ENCODE measurements at regions not wholly inside any gene's neighbourhood (a gene's known extent, or its start where the extent isn't known, plus 50 kb on each side); places are given as distances from the start of the nearest gene placed in this dataset.

GRCh38 chr2:19543663-19544383, 185.4 kb upstream of the OSR1 start:
- DNase-seq (ENCODE audit: insufficient read length, low spot score) (no peak), FAIRE-seq (no peak)

GRCh38 chr2:19542796-19543662, 184.6 kb upstream of the OSR1 start:
- DNase-seq (ENCODE audit: insufficient read length, low spot score) (no peak), FAIRE-seq (no peak)
- no peak for TF ChIP-seq CTCF (IDR thresholded peaks at IDR 0.05; ENCODE audit: insufficient read depth, missing control alignments)

More at GRCh38 chr2:19543663-19544383, 185.4 kb upstream of the OSR1 start:
- TF ChIP-seq CTCF (IDR thresholded peaks at IDR 0.05; ENCODE audit: insufficient read depth, missing control alignments), result no peak

DNA sequence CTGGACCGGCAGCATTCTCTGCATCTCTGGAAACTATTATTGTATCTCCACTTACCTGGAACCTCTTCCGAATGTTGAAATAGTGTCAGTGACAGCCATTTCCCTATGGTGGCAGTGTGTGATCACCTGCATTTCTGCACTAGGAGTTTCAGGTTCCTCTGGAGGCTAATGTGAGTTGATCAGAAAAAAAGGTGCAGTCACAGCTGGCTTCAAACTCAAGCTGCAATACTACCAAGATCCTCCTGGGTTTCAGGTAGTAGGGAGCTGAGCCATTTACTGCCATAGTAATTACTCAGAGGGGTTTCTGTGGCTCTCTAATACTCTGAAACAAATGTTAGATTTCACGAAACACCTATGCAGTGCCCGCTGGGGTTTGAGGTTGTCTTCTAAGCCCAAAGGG, 183.5 kb upstream of the OSR1 start:
- DNase-seq (ENCODE audit: insufficient read length, low spot score) (no peak), FAIRE-seq (no peak)

DNA sequence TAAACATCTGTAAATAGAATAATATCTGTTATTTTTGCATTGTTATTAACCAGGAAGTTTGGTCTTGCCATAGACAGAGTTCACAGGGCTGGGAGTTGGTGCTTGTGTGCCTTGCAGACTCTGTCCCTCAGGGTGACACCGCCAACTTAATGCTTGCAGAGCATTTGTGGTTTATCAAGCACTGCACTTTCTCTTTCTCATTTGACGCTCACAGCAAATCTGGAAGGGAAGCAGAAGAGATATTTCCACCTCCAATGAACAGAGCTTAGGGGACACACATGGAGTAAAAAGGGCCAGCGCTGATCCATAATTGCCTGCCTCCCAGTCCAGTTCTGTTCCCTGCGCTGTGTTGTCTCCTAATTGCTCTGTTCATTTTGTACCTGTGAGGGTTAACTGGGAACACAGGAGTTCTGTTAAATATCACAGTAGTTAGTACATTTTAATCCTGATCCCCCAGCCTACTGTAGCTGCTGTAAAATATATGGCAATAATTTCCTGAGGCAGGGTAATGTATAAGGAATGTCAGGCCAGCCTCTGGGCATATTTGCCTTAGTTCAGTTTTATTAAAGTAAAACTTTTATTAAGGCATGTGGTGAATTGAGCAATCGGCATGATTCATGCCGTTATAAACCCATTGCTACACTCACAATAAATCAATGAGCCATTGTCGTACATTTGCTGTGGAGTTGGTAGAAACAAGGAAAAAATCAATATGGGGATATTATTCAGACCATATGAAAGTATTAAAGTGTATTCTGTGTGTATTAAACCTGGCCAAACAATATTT, 182.5 kb upstream of the OSR1 start:
- DNase-seq (ENCODE audit: insufficient read length, low spot score) (no peak), FAIRE-seq (no peak)
- no peak for TF ChIP-seq CTCF (IDR thresholded peaks at IDR 0.05; ENCODE audit: insufficient read depth, missing control alignments)

More for the DNA sequence above, 183.5 kb upstream of the OSR1 start:
- no peak for TF ChIP-seq CTCF (IDR thresholded peaks at IDR 0.05; ENCODE audit: insufficient read depth, missing control alignments)

DNA sequence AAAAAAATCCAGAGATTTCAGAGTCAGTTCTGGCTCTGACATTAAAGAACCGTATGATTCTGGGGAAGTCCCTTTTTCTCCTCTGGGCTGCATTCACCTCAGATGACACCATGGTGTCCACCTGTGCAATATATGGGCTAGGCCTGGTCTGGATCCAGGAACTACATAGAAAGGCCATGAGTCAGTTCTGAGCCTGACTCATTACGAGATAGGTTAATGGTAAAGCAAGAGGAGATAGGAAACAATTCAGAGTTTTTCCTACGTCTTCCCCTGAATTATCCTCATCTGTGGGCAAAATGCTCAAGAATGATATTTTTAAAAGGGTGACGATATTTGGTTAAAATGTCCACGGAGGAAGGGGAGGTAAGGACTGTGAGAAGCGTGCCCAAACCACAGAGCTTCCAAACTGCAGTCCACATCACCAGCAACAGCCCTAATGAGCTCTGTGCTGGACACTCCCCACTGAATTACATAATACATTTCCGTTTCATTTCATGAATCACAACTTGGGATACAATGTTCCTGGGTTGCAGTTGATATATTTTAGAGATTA, 180.1 kb upstream of the OSR1 start:
- FAIRE-seq (no peak), DNase-seq (ENCODE audit: insufficient read length, low spot score) (no peak)
- no peak for TF ChIP-seq CTCF (IDR thresholded peaks at IDR 0.05; ENCODE audit: insufficient read depth, missing control alignments)

- FAIRE-seq (no peak), DNase-seq (ENCODE audit: insufficient read length, low spot score) (no peak)
- TF ChIP-seq CTCF (IDR thresholded peaks at IDR 0.05; ENCODE audit: insufficient read depth, missing control alignments), result no peak
Measured at GRCh38 chr2:19536136-19536535, 177.7 kb upstream of the OSR1 start.
